ENCODE measurements at regions not wholly inside any gene's neighbourhood (a gene's known extent, or its start where the extent isn't known, plus 50 kb on each side); places are given as distances from the start of the nearest gene placed in this dataset.

- Histone ChIP-seq H3K27ac (ENCODE audit: low read depth, low read length) (no peak overlapping the region), H3K4me3 (ENCODE audit: low read length in 3 of 3) (no peak overlapping the region), H3K4me1 (ENCODE audit: control insufficient read depth in 3 of 3, insufficient read depth in 3 of 3, low read length in 3 of 3) (no peaks in the 10 kb centered on the region), H3K36me3 (ENCODE audit: control insufficient read depth in 3 of 3, insufficient read depth in 3 of 3, low read length in 3 of 3) (no peaks in the 10 kb centered on the region), H3K9ac (ENCODE audit: low read depth in 1 of 3, low read length in 3 of 3) (no peak overlapping the region), H3K9me3 (ENCODE audit: control insufficient read depth in 3 of 3, low read length in 3 of 3) (peaks cover 0 to 5% (median 0%) of the 10 kb centered on the region in 3 donors), H3K27me3 (ENCODE audit: control insufficient read depth in 3 of 3, insufficient read depth in 3 of 3, low read length in 3 of 3) (no peaks in the 10 kb centered on the region)
Measured at GRCh38 chr9:86669422-86669821, 277.9 kb downstream of the GAS1 start.

- Histone ChIP-seq H3K4me1 (ENCODE audit: control insufficient read depth in 3 of 3, insufficient read depth in 3 of 3, low read length in 3 of 3) (no peaks in the 10 kb centered on the region), H3K9me3 (ENCODE audit: control insufficient read depth in 3 of 3, low read length in 3 of 3) (peaks cover 0 to 5% (median 0%) of the 10 kb centered on the region in 3 donors), H3K27ac (ENCODE audit: low read depth, low read length) (no peak overlapping the region), H3K4me3 (ENCODE audit: low read length in 3 of 3) (no peak overlapping the region), H3K36me3 (ENCODE audit: control insufficient read depth in 3 of 3, insufficient read depth in 3 of 3, low read length in 3 of 3) (no peaks in the 10 kb centered on the region), H3K27me3 (ENCODE audit: control insufficient read depth in 3 of 3, insufficient read depth in 3 of 3, low read length in 3 of 3) (no peaks in the 10 kb centered on the region), H3K9ac (ENCODE audit: low read depth in 1 of 3, low read length in 3 of 3) (no peak overlapping the region)
Measured at GRCh38 chr9:86668488-86668887, 278.8 kb downstream of the GAS1 start.

GRCh38 chr9:86667307-86667706 is 280.0 kb downstream of the GAS1 start:
- no peaks in the 10 kb centered on the region for H3K36me3 ChIP-seq (ENCODE audit: control insufficient read depth in 3 of 3, insufficient read depth in 3 of 3, low read length in 3 of 3)
- no peaks in the 10 kb centered on the region for H3K27me3 ChIP-seq (ENCODE audit: control insufficient read depth in 3 of 3, insufficient read depth in 3 of 3, low read length in 3 of 3)
- H3K9me3 ChIP-seq (ENCODE audit: control insufficient read depth in 3 of 3, low read length in 3 of 3), result peaks cover 0 to 5% (median 0%) of the 10 kb centered on the region in 3 donors
- no peak overlapping the region for H3K27ac ChIP-seq (ENCODE audit: low read depth, low read length)
- no peak overlapping the region for H3K9ac ChIP-seq (ENCODE audit: low read depth in 1 of 3, low read length in 3 of 3)
- no peak overlapping the region for H3K4me3 ChIP-seq (ENCODE audit: low read length in 3 of 3)
- no peaks in the 10 kb centered on the region for H3K4me1 ChIP-seq (ENCODE audit: control insufficient read depth in 3 of 3, insufficient read depth in 3 of 3, low read length in 3 of 3)

GRCh38 chr9:86665416-86665815 is 281.9 kb downstream of the GAS1 start:
- no peak overlapping the region for H3K4me3 ChIP-seq (ENCODE audit: low read length in 3 of 3)
- peaks cover 0 to under 1% (median 0%) of the 10 kb centered on the region in 3 donors for H3K9me3 ChIP-seq (ENCODE audit: control insufficient read depth in 3 of 3, low read length in 3 of 3)
- no peak overlapping the region for H3K9ac ChIP-seq (ENCODE audit: low read depth in 1 of 3, low read length in 3 of 3)
- no peaks in the 10 kb centered on the region for H3K36me3 ChIP-seq (ENCODE audit: control insufficient read depth in 3 of 3, insufficient read depth in 3 of 3, low read length in 3 of 3)
- H3K4me1 ChIP-seq (ENCODE audit: control insufficient read depth in 3 of 3, insufficient read depth in 3 of 3, low read length in 3 of 3), result no peaks in the 10 kb centered on the region
- H3K27me3 ChIP-seq (ENCODE audit: control insufficient read depth in 3 of 3, insufficient read depth in 3 of 3, low read length in 3 of 3), result no peaks in the 10 kb centered on the region
- H3K27ac ChIP-seq (ENCODE audit: low read depth, low read length), result no peak overlapping the region

- H3K9ac ChIP-seq (ENCODE audit: low read depth in 1 of 3, low read length in 3 of 3), result no peak overlapping the region
- H3K9me3 ChIP-seq (ENCODE audit: control insufficient read depth in 3 of 3, low read length in 3 of 3), result no peaks in the 10 kb centered on the region
- no peaks in the 10 kb centered on the region for H3K36me3 ChIP-seq (ENCODE audit: control insufficient read depth in 3 of 3, insufficient read depth in 3 of 3, low read length in 3 of 3)
- H3K27ac ChIP-seq (ENCODE audit: low read depth, low read length), result no peak overlapping the region
- no peaks in the 10 kb centered on the region for H3K27me3 ChIP-seq (ENCODE audit: control insufficient read depth in 3 of 3, insufficient read depth in 3 of 3, low read length in 3 of 3)
- no peak overlapping the region for H3K4me3 ChIP-seq (ENCODE audit: low read length in 3 of 3)
- no peaks in the 10 kb centered on the region for H3K4me1 ChIP-seq (ENCODE audit: control insufficient read depth in 3 of 3, insufficient read depth in 3 of 3, low read length in 3 of 3)
Measured at GRCh38 chr9:86664603-86665002, 282.7 kb downstream of the GAS1 start.

GRCh38 chr9:86663905-86664304 is 283.4 kb downstream of the GAS1 start:
- Histone ChIP-seq H3K9me3 (ENCODE audit: control insufficient read depth in 3 of 3, low read length in 3 of 3) (no peaks in the 10 kb centered on the region), H3K4me3 (ENCODE audit: low read length in 3 of 3) (no peak overlapping the region), H3K4me1 (ENCODE audit: control insufficient read depth in 3 of 3, insufficient read depth in 3 of 3, low read length in 3 of 3) (no peaks in the 10 kb centered on the region), H3K9ac (ENCODE audit: low read depth in 1 of 3, low read length in 3 of 3) (no peak overlapping the region), H3K27me3 (ENCODE audit: control insufficient read depth in 3 of 3, insufficient read depth in 3 of 3, low read length in 3 of 3) (no peaks in the 10 kb centered on the region), H3K27ac (ENCODE audit: low read depth, low read length) (no peak overlapping the region), H3K36me3 (ENCODE audit: control insufficient read depth in 3 of 3, insufficient read depth in 3 of 3, low read length in 3 of 3) (no peaks in the 10 kb centered on the region)

GRCh38 chr9:86662890-86663468 is 284.3 kb downstream of the GAS1 start:
- no peak overlapping the region for H3K4me3 ChIP-seq (ENCODE audit: low read length in 3 of 3)
- no peaks in the 10 kb centered on the region for H3K27me3 ChIP-seq (ENCODE audit: control insufficient read depth in 3 of 3, insufficient read depth in 3 of 3, low read length in 3 of 3)
- H3K27ac ChIP-seq (ENCODE audit: low read depth, low read length), result no peak overlapping the region
- no peaks in the 10 kb centered on the region for H3K4me1 ChIP-seq (ENCODE audit: control insufficient read depth in 3 of 3, insufficient read depth in 3 of 3, low read length in 3 of 3)
- no peaks in the 10 kb centered on the region for H3K9me3 ChIP-seq (ENCODE audit: control insufficient read depth in 3 of 3, low read length in 3 of 3)
- no peaks in the 10 kb centered on the region for H3K36me3 ChIP-seq (ENCODE audit: control insufficient read depth in 3 of 3, insufficient read depth in 3 of 3, low read length in 3 of 3)
- no peak overlapping the region for H3K9ac ChIP-seq (ENCODE audit: low read depth in 1 of 3, low read length in 3 of 3)

GRCh38 chr9:86660146-86660943 is 287.0 kb downstream of the GAS1 start:
- Histone ChIP-seq H3K27ac (ENCODE audit: low read depth, low read length) (no peak overlapping the region), H3K4me3 (ENCODE audit: low read length in 3 of 3) (no peak overlapping the region), H3K27me3 (ENCODE audit: control insufficient read depth in 3 of 3, insufficient read depth in 3 of 3, low read length in 3 of 3) (no peaks in the 10 kb centered on the region), H3K9me3 (ENCODE audit: control insufficient read depth in 3 of 3, low read length in 3 of 3) (no peaks in the 10 kb centered on the region), H3K9ac (ENCODE audit: low read depth in 1 of 3, low read length in 3 of 3) (no peak overlapping the region), H3K4me1 (ENCODE audit: control insufficient read depth in 3 of 3, insufficient read depth in 3 of 3, low read length in 3 of 3) (no peaks in the 10 kb centered on the region), H3K36me3 (ENCODE audit: control insufficient read depth in 3 of 3, insufficient read depth in 3 of 3, low read length in 3 of 3) (no peaks in the 10 kb centered on the region)

- H3K27ac ChIP-seq (ENCODE audit: low read depth, low read length), result no peak overlapping the region
- no peaks in the 10 kb centered on the region for H3K36me3 ChIP-seq (ENCODE audit: control insufficient read depth in 3 of 3, insufficient read depth in 3 of 3, low read length in 3 of 3)
- no peaks in the 10 kb centered on the region for H3K27me3 ChIP-seq (ENCODE audit: control insufficient read depth in 3 of 3, insufficient read depth in 3 of 3, low read length in 3 of 3)
- no peaks in the 10 kb centered on the region for H3K4me1 ChIP-seq (ENCODE audit: control insufficient read depth in 3 of 3, insufficient read depth in 3 of 3, low read length in 3 of 3)
- H3K4me3 ChIP-seq (ENCODE audit: low read length in 3 of 3), result no peak overlapping the region
- no peaks in the 10 kb centered on the region for H3K9me3 ChIP-seq (ENCODE audit: control insufficient read depth in 3 of 3, low read length in 3 of 3)
- H3K9ac ChIP-seq (ENCODE audit: low read depth in 1 of 3, low read length in 3 of 3), result no peak overlapping the region
Measured at GRCh38 chr9:86659413-86660046, 287.8 kb downstream of the GAS1 start.

GRCh38 chr9:86655147-86655546 is 292.2 kb downstream of the GAS1 start:
- Histone ChIP-seq H3K27me3 (ENCODE audit: control insufficient read depth in 3 of 3, insufficient read depth in 3 of 3, low read length in 3 of 3) (no peaks in the 10 kb centered on the region), H3K27ac (ENCODE audit: low read depth, low read length) (no peak overlapping the region), H3K4me3 (ENCODE audit: low read length in 3 of 3) (no peak overlapping the region), H3K9me3 (ENCODE audit: control insufficient read depth in 3 of 3, low read length in 3 of 3) (no peaks in the 10 kb centered on the region), H3K4me1 (ENCODE audit: control insufficient read depth in 3 of 3, insufficient read depth in 3 of 3, low read length in 3 of 3) (no peaks in the 10 kb centered on the region), H3K36me3 (ENCODE audit: control insufficient read depth in 3 of 3, insufficient read depth in 3 of 3, low read length in 3 of 3) (no peaks in the 10 kb centered on the region), H3K9ac (ENCODE audit: low read depth in 1 of 3, low read length in 3 of 3) (no peak overlapping the region)
